ENCODE measurements at regions not wholly inside any gene's neighbourhood (a gene's known extent, or its start where the extent isn't known, plus 50 kb on each side); places are given as distances from the start of the nearest gene placed in this dataset.

- TF ChIP-seq CTCF (conservative IDR thresholded peaks at IDR 0.05; ENCODE audit: low read depth in 2 of 2), result no peak
- no peak for TF ChIP-seq NANOG (IDR thresholded peaks at IDR 0.05; ENCODE audit: borderline replicate concordance)
- no peak for TF ChIP-seq REST (IDR thresholded peaks at IDR 0.05; ENCODE audit: unreplicated experiment)
- no peak for TF ChIP-seq CREB1 (CRISPR knock-in tag; IDR thresholded peaks at IDR 0.05; ENCODE audit: low read depth)
- no peak for TF ChIP-seq JUNB (IDR thresholded peaks at IDR 0.05; ENCODE audit: unreplicated experiment)
- TF ChIP-seq POLR2AphosphoS5 (IDR thresholded peaks at IDR 0.05; ENCODE audit: low read depth), result no peak
- TF ChIP-seq ETS1 (IDR thresholded peaks at IDR 0.05), result no peak
Measured at GRCh38 chr7:125173571-125173970, 243.9 kb upstream of the POT1 start (continued).

- Histone ChIP-seq H3K9me2 (ENCODE audit: insufficient read depth) (0 out of 2 replicates have a peak, but pooled peaks cover 5% of the 10 kb centered on the region), H3K4me2 (no peak overlapping the region), H3K36me3 (ENCODE audit: insufficient read depth) (no peaks in the 10 kb centered on the region), H3K4me3 (no peak overlapping the region), H3K4me1 (ENCODE audit: insufficient read depth) (no peaks in the 10 kb centered on the region), H2AFZ (no peak overlapping the region), H3F3A (replicated peaks; ENCODE audit: low read depth) (no peaks in the 10 kb centered on the region), H4K20me1 (replicated peaks; ENCODE audit: insufficient read depth) (no peaks in the 10 kb centered on the region), H3K79me2 (replicated peaks; ENCODE audit: insufficient read depth) (no peaks in the 10 kb centered on the region), H3K27ac (ENCODE audit: low read depth) (no peak overlapping the region), H3K27me3 (ENCODE audit: insufficient read depth) (no peaks in the 10 kb centered on the region)
- Mint-ChIP-seq H3K27ac (no peak overlapping the region), H3K36me3 (ENCODE audit: low read depth) (no peaks in the 10 kb centered on the region), H3K4me3 (no peak overlapping the region), H3K4me1 (no peaks in the 10 kb centered on the region), H3K27me3 (ENCODE audit: insufficient read depth, low read depth, poor library complexity) (no peaks in the 10 kb centered on the region), H3K9me3 (no peaks in the 10 kb centered on the region)
- DNase-seq (ENCODE audit: low spot score), result no peak
- no peak for ATAC-seq
- no peak for TF ChIP-seq EZH2phosphoT487 (IDR thresholded peaks at IDR 0.05; ENCODE audit: unreplicated experiment)
- TF ChIP-seq ZNF462 (CRISPR knock-in tag; IDR thresholded peaks at IDR 0.05), result no peak
- TF ChIP-seq EZH2 (IDR thresholded peaks at IDR 0.05; ENCODE audit: low read depth, unreplicated experiment), result no peak
Measured at GRCh38 chr7:125169088-125169487, 239.5 kb upstream of the POT1 start.

Measured in GM23338 (cell line).